A549 (cell line): ENCODE measurements at regions not wholly inside any gene's neighbourhood (a gene's known extent, or its start where the extent isn't known, plus 50 kb on each side); places are given as distances from the start of the nearest gene placed in this dataset.

ENCODE experiments used
- BHLHE40 ChIP-seq: IDR thresholded peaks from 2 replicates; pipeline ENCODE4 v1.6.1; 2012; ENCODE audit warnings: low read depth, low read length, inconsistent platforms
- CHD4 ChIP-seq: fragments of 200-600 bp; sonication (generic); IDR thresholded peaks from 2 replicates; pipeline ENCODE4 v1.6.1; 2016; ENCODE audit warnings: antibody characterized with exemption, mild to moderate bottlenecking, borderline replicate concordance
- CTCF ChIP-seq: fragments of >200 bp; sonication (Bioruptor Twin); formaldehyde crosslinking; IDR thresholded peaks from 3 replicates; pipeline ENCODE4 v1.5.1; 2016
- EP300 ChIP-seq, 2 experiments: fragments of >200 bp; sonication (Bioruptor Twin); formaldehyde crosslinking; IDR thresholded peaks; 2 replicates in 1 of 2; 3 replicates in 1 of 2; pipeline ENCODE4 v1.6.1; 2016 to 2017
- KDM5A ChIP-seq: fragments of 200-600 bp; sonication (generic); IDR thresholded peaks from 2 replicates; pipeline ENCODE4 v1.6.1; 2016; ENCODE audit warnings: antibody characterized with exemption, mild to moderate bottlenecking
- NR3C1 ChIP-seq: fragments of >200 bp; sonication (Bioruptor Twin); formaldehyde crosslinking; IDR thresholded peaks from 3 replicates; pipeline ENCODE4 v1.6.1; 2017
- POLR2A ChIP-seq: IDR thresholded peaks from 2 replicates; pipeline ENCODE4 v1.6.1; 2012; ENCODE audit warnings: mild to moderate bottlenecking, low read length
- USF2 ChIP-seq: fragments of 450-650 bp; IDR thresholded peaks from 2 replicates; pipeline ENCODE4 v1.6.1; 2014; ENCODE audit warnings: antibody characterized with exemption

- TF ChIP-seq USF2 = no peak
- no peak for TF ChIP-seq POLR2A
- TF ChIP-seq CHD4 = no peak
- TF ChIP-seq BHLHE40 = no peak
- TF ChIP-seq EP300 (IDR thresholded peaks at IDR 0.05) = no peak
- TF ChIP-seq CTCF = no peak
- TF ChIP-seq NR3C1 = no peak
- no peak for TF ChIP-seq KDM5A
Observed at GRCh38 chr13:30520571-30520970, 54.8 kb upstream of the HMGB1 start.
